AG09319 (cell line): ENCODE measurements at regions not wholly inside any gene's neighbourhood (a gene's known extent, or its start where the extent isn't known, plus 50 kb on each side); places are given as distances from the start of the nearest gene placed in this dataset.

Source experiments
- DNase-seq: peaks from one replicate; pipeline ENCODE4 v3.0.0-alpha.2; 2010; ENCODE audit warnings: low read depth; ENCODE audit errors: extremely low read depth
- TF ChIP-seq, protein P1 (sequence below): IDR thresholded peaks from 2 replicates; pipeline ENCODE4 v1.5.1; 2011; ENCODE audit warnings: low read depth, mild to moderate bottlenecking, inconsistent platforms, low read length, moderate library complexity

DNA sequence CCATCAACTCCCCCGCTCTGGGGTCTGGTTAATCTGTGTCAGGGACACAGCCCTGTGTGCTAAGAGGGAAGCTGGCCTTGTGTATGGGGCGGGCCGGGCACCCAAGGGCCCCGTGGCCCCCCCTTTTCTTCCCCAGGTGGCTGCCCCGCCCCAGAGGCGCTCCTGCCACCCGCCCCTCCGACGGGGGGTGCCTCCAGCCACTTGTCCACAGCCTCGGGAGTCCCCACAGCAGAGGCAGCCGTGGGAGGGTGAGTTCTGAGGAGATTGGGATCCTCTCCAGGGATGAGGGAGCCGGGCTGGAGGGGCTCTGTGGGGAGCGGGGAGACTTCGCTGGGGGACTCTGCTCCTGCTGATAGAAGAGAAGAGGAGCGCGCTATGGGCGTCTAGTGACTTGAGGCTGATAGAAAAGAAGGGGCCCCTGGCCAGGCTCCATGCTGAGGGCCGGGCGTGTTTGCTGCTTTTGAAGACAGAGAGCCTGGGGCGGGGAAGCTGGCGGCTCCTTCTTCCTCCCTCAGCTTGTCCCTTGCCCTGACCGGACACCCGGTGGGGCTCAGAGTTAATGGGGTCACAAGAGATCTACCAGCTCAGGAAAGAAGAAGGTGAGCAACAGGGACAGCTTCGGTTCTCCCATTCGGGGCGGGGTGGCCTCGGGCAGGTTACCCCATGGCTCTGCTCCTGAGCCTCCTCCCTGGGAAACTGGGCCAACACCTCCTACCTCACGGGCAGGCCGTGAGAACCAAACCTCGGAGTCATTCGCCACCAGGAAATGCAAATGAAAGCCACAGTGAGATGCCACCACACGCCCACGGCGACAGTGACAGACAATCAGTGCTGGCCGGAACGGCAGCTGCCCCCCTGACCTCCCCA is 89.4 kb upstream of the TAF1B start:
- DNase-seq: no peak
- TF ChIP-seq, protein P1, sequence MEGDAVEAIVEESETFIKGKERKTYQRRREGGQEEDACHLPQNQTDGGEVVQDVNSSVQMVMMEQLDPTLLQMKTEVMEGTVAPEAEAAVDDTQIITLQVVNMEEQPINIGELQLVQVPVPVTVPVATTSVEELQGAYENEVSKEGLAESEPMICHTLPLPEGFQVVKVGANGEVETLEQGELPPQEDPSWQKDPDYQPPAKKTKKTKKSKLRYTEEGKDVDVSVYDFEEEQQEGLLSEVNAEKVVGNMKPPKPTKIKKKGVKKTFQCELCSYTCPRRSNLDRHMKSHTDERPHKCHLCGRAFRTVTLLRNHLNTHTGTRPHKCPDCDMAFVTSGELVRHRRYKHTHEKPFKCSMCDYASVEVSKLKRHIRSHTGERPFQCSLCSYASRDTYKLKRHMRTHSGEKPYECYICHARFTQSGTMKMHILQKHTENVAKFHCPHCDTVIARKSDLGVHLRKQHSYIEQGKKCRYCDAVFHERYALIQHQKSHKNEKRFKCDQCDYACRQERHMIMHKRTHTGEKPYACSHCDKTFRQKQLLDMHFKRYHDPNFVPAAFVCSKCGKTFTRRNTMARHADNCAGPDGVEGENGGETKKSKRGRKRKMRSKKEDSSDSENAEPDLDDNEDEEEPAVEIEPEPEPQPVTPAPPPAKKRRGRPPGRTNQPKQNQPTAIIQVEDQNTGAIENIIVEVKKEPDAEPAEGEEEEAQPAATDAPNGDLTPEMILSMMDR: no peak

DNA sequence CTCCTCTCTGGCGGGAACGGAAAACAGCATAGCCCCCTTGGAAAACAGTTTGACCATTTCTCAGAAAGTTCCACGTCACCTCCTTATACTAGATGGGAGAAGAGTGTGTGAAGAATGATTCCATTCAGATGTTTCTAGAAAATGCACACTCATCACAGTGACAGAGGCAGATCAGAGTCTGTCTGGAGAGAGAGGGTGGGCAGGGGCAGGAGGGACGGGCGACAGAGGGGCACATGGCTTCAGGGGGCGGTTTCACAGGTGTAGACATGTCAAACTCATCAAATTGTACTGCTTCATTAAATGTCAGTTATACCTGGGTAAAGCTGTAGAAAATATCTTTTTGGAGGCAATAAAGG is 88.8 kb upstream of the TAF1B start:
- no peak for DNase-seq
- TF ChIP-seq, protein P1: no peak

DNA sequence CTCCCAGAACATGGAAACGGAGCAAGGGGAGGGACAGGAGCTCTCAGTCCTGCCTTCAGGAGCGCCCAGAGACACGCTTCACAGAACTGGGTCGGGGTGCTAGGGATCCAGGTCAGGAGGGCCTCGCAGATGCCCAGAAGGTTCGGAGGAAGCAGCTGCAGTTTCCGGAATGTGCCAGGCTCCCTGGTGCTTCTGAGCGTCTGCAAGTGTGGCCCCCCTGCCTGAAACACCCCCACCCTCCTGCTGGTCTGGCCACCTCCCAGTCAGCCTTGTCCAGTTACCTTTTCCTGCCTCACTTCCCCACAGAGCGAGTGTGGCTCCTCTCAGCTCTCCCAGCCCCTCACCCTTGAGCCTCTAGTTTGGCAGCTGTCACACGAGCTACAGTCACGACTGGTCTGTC is 88.3 kb upstream of the TAF1B start:
- TF ChIP-seq, protein P1: no peak
- no peak for DNase-seq

DNA sequence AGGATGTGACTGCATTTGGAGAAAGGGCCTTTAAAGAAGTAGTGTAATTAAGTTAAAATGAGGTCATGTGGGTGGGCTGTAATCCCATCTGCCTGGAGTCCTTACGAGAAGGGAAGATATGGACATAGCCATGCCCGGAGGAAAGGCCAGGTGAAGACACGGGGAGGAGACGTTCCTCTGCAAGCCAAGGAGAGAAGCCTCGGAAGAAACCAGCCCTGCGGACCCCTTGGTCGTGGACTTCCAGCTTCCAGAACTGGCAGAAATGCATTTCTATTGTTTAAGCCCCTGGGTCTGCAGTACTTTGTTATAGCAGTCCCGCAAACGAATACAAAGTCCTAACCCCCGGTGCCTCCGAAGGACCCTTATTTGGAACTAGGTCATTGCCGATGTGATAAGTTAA is 87.6 kb upstream of the TAF1B start:
- no peak for DNase-seq
- TF ChIP-seq, protein P1: no peak

DNA sequence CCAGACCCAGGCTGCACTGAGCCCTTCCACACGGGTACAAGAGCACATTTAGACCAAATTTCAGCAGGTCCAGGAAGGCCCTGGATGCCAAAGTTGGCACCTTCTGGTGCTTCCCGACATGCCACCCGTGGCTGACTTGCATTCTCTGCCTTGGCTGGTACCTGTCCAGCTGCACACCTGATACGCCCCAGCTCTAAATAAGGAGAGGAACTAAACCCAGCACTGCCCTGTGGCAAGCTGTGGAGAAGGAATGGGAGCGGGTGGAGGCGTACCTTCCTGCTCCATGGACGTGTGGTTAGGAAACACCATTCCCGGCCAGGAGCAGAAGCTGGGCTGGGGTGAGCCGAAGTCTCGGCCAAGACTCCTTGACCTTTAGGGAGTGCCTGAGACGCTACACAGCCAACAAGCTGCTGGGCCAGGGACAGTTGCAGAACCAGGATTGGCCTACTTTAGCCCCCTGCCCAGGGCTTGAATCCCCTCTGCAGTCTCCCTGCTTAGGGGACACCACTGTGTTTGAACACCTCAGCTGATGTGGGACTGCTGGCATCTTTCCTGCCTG is 86.5 kb upstream of the TAF1B start:
- TF ChIP-seq, protein P1: no peak

DNA sequence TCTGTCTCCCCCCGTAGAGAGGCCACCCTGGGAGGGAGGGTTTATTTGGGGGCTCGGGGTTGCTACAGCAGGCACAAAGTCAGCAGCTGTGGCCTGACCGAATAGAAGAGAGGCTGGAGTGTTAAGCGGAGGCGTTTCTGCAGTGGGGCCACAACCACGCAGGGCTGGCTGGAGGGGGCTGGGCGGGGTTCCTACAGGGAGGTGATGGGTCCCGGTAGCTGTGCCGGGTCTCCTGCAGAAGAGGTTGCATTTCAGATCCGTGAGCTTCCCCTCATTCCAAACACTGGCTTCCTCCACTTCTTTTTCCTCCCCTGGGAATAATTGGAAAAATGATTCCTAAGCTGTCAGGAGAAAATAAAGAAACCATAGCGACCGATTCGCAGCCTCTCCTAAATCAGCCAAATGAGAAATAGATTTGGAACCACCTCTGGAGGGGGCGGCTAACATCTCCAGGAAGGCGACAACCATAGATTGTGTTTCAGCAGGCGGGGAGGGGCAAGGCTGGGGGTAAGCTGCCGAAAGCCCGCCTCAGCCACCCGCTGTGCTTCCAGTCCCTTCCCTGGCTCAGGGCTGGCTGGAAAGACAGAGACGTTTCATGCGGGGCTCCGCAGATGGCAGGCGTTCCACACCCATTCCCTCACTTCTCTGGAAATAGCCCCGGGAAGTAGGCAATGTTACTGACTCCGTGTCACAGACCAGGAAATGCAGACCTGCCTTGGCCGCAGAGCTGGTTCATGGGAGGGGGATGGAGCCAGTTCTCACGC is 85.6 kb upstream of the TAF1B start:
- TF ChIP-seq, protein P1: no peak
- DNase-seq: no peak

More for the DNA sequence above, 86.5 kb upstream of the TAF1B start:
- DNase-seq: no peak

DNA sequence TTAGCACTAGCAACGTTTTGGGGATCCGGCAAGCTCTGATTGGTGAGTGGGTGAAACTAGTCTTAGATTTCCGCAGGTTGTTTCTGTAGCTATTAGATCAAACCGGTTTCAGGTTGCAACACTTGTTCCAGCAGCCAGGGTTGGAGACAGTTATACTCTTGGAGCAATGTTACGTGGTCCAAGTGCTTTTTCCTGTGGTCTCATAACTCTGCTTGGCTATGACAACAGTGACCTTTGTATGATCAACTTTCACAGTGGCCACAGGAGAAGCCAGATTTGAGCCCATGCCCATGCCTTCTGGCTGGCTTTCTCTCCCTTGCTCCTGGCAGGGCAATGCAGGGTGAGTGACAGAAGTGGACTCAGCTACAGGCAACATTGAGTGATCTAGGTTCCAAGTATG is 84.5 kb upstream of the TAF1B start:
- TF ChIP-seq, protein P1: no peak
- DNase-seq: no peak
